ENCODE measurements at regions not wholly inside any gene's neighbourhood (a gene's known extent, or its start where the extent isn't known, plus 50 kb on each side); places are given as distances from the start of the nearest gene placed in this dataset.

- TF ChIP-seq TAF1 (IDR thresholded peaks at IDR 0.05; ENCODE audit: borderline replicate concordance, insufficient read depth, low read length) (no peak), SIN3A (IDR thresholded peaks at IDR 0.05; ENCODE audit: borderline replicate concordance, insufficient read depth, low read length) (no peak), POLR2AphosphoS5 (IDR thresholded peaks at IDR 0.05; ENCODE audit: low read depth, low read length) (no peak), REST (IDR thresholded peaks at IDR 0.05; ENCODE audit: insufficient read depth in 1 of 2, low read depth in 2 of 2, low read length in 2 of 2) (no peak), FOXP2 (optimal IDR thresholded peaks at IDR 0.05; ENCODE audit: borderline replicate concordance, extremely low read depth, extremely low read length, insufficient read depth) (no peak)
Observed at GRCh38 chr6:14922706-14923460, 323.0 kb upstream of the JARID2 start.
